Uterus (tissue), 3 donors: ENCODE measurements at regions not wholly inside any gene's neighbourhood (a gene's known extent, or its start where the extent isn't known, plus 50 kb on each side); places are given as distances from the start of the nearest gene placed in this dataset.
"Not testable (repeated sequence)": the region's sequence is repeated elsewhere in the genome, so short reads cannot be mapped to it uniquely, and the experiment has no call there.

Experiments used
- DNase-seq, 2 donors: peaks; one replicate each; pipeline ENCODE4 v3.0.0-alpha.2; 2019 to 2020
- H3K27ac ChIP-seq, 2 donors: fragments of 200-600 bp; sonication (generic); 1 replicate in 1 of 2; 2 replicates in 1 of 2; pipeline ENCODE4 v1.5.1; 2016 to 2018
- H3K27me3 ChIP-seq, 2 donors: fragments of 200-600 bp; sonication (generic); one replicate each; pipeline ENCODE4 v1.5.1; 2018 to 2019; ENCODE audit warnings: control low read depth in 1 of 2
- H3K36me3 ChIP-seq, 2 donors: fragments of 200-600 bp; sonication (generic); one replicate each; pipeline ENCODE4 v1.5.1; 2019; ENCODE audit warnings: control low read depth in 1 of 2
- H3K4me1 ChIP-seq, 2 donors: fragments of 200-600 bp; sonication (generic); one replicate each; pipeline ENCODE4 v1.5.1; 2018 to 2019; ENCODE audit warnings: control low read depth in 1 of 2
- H3K4me3 ChIP-seq, 2 donors: fragments of 200-600 bp; sonication (generic); 1 replicate in 1 of 2; 2 replicates in 1 of 2; pipeline ENCODE4 v1.5.1; 2018 to 2019; ENCODE audit warnings: mild to moderate bottlenecking in 1 of 2
- H3K9me3 ChIP-seq, 2 donors: fragments of 200-600 bp; sonication (generic); one replicate each; pipeline ENCODE4 v1.5.1; 2019; ENCODE audit warnings: control low read depth in 1 of 2
- CTCF ChIP-seq, 4 experiments: fragments of 200-600 bp in 2 of 4; fragments of 450-650 bp in 2 of 4; sonication (generic) in 2 of 4; IDR thresholded peaks; one replicate each; pipeline ENCODE4 v1.5.1; 2016 to 2019; ENCODE audit warnings: antibody characterized with exemption in 4 of 4, mild to moderate bottlenecking in 2 of 4, moderate library complexity in 1 of 4
- POLR2A ChIP-seq, 2 donors: fragments of 450-650 bp; IDR thresholded peaks; one replicate each; pipeline ENCODE4 v1.6.1; 2016; ENCODE audit warnings: antibody characterized with exemption in 2 of 2, mild to moderate bottlenecking in 1 of 2, moderate library complexity in 1 of 2
- intact Hi-C: fragments of 100-400 bp; cut with DNase I; formaldehyde crosslinking; loops from one replicate; pipeline ENCODE4 v1.15.1; 2023; ENCODE audit warnings: low total_unique reads
- donor health status: DM: yes; HTN: yes; CAD: no.

- no peak for TF ChIP-seq POLR2A (IDR thresholded peaks at IDR 0.05)
- no peak for TF ChIP-seq CTCF (IDR thresholded peaks at IDR 0.05)
- H3K27me3 ChIP-seq: no peaks in the 10 kb centered on the region
- no peak for DNase-seq
- intact Hi-C loops: no loop called here
- H3K36me3 ChIP-seq: no peaks in the 10 kb centered on the region
- no peaks in the 10 kb centered on the region for H3K4me1 ChIP-seq
- no peak overlapping the region for H3K4me3 ChIP-seq
- H3K9me3 ChIP-seq: no peaks in the 10 kb centered on the region
- no peak overlapping the region for H3K27ac ChIP-seq
Measured at GRCh38 chr6:84943905-84944304, 179.5 kb upstream of the TBX18 start.

- intact Hi-C loops, H3K4me3 ChIP-seq, H3K4me1 ChIP-seq, H3K27ac ChIP-seq, H3K36me3 ChIP-seq, H3K27me3 ChIP-seq, DNase-seq, H3K9me3 ChIP-seq: not testable (repeated sequence)
Measured at GRCh38 chr6:84941609-84942008, 177.2 kb upstream of the TBX18 start.

- Histone ChIP-seq H3K27ac (no peak overlapping the region), H3K9me3 (no peaks in the 10 kb centered on the region), H3K36me3 (no peaks in the 10 kb centered on the region), H3K4me3 (no peak overlapping the region), H3K4me1 (no peaks in the 10 kb centered on the region), H3K27me3 (no peaks in the 10 kb centered on the region)
- DNase-seq: no peak
- intact Hi-C loops: no loop called here
- TF ChIP-seq CTCF (IDR thresholded peaks at IDR 0.05) (no peak), POLR2A (IDR thresholded peaks at IDR 0.05) (no peak)
Measured at GRCh38 chr6:84929212-84929611, 164.8 kb upstream of the TBX18 start.

- intact Hi-C loops: no loop called here
- no peaks in the 10 kb centered on the region for H3K9me3 ChIP-seq
- H3K27me3 ChIP-seq: no peaks in the 10 kb centered on the region
- no peak overlapping the region for H3K4me3 ChIP-seq
- no peak for DNase-seq
- H3K27ac ChIP-seq: no peak overlapping the region
- no peaks in the 10 kb centered on the region for H3K4me1 ChIP-seq
- TF ChIP-seq CTCF (IDR thresholded peaks at IDR 0.05) (no peak), POLR2A (IDR thresholded peaks at IDR 0.05) (no peak)
- H3K36me3 ChIP-seq: no peaks in the 10 kb centered on the region
Measured at GRCh38 chr6:84927551-84927950, 163.2 kb upstream of the TBX18 start.

GRCh38 chr6:84926189-84927155, 162.1 kb upstream of the TBX18 start:
- DNase-seq: no peak
- H3K9me3 ChIP-seq: no peaks in the 10 kb centered on the region

More at GRCh38 chr6:84926189-84927155, 162.1 kb upstream of the TBX18 start:
- Histone ChIP-seq H3K36me3 (no peaks in the 10 kb centered on the region), H3K27ac (no peak overlapping the region), H3K4me1 (no peaks in the 10 kb centered on the region), H3K27me3 (no peaks in the 10 kb centered on the region), H3K4me3 (no peak overlapping the region)
- no peak for TF ChIP-seq CTCF (IDR thresholded peaks at IDR 0.05)
- TF ChIP-seq POLR2A (IDR thresholded peaks at IDR 0.05): no peak
- intact Hi-C loops: no loop called here
